K562 (cell line): ENCODE measurements at regions not wholly inside any gene's neighbourhood (a gene's known extent, or its start where the extent isn't known, plus 50 kb on each side); places are given as distances from the start of the nearest gene placed in this dataset.

Experiments used
- ATAC-seq: fragments of 200-7000 bp; cut with Tn5 transposase; 3 replicates; pipeline ENCODE4 v1.9.1; 2020; ENCODE audit warnings: moderate library complexity
- BruUV-seq: library from RNA; stranded (reverse); fragments of 400-500 nt; replicated peaks from 2 replicates; lab custom pipeline; 2021; lab: Mats Ljungman, UMichigan
- CTCF ChIA-PET: fragments of 300-600 bp; formaldehyde crosslinking; extraction: SDS; loops from one replicate; lab custom pipeline; 2021; ENCODE audit warnings: low intra/inter-chr PET ratio; lab: Yijun Ruan, JAX
- POLR2A ChIA-PET: fragments of 300-600, 350-650 bp; sonication (Branson Sonifier 250); formaldehyde crosslinking; extraction: SDS; loops from one replicate; lab custom pipeline; 2021; ENCODE audit warnings: antibody characterized with exemption, inconsistent platforms; lab: Yijun Ruan, JAX
- DNase-seq, 4 experiments: peaks; one replicate each; pipeline versions ENCODE4 v3.0.0 to v3.0.0-alpha.2; 2011 to 2018; ENCODE audit warnings: low spot score in 3 of 4, mixed read lengths in 3 of 4; ENCODE audit errors: extremely low read depth in 1 of 4
- FAIRE-seq: peaks from 2 replicates; lab custom pipeline; 2011; peaks lifted over from hg19 to GRCh38; lab: Jason Lieb, UNC
- H2AFZ ChIP-seq: 2 replicates; pipeline ENCODE4 v1.6.0; 2011; ENCODE audit warnings: low read depth, low read length, control low read depth, inconsistent platforms
- H3K27ac ChIP-seq: fragments of 200-600 bp; 3 replicates; pipeline ENCODE4 v1.8.0; 2011; ENCODE audit warnings: low read depth, mild to moderate bottlenecking, control low read depth, inconsistent platforms, low read length, moderate library complexity, mixed read lengths; ENCODE audit errors: extremely low read depth
- H3K27me3 ChIP-seq, 2 experiments: fragments of 300-600 bp in 1 of 2; 2 replicates in 1 of 2; 3 replicates in 1 of 2; pipeline versions ENCODE4 v1.6.0 to v1.8.0; 2011; ENCODE audit warnings: inconsistent platforms in 2 of 2, low read length in 2 of 2, mild to moderate bottlenecking in 1 of 2, mixed read lengths in 1 of 2, moderate library complexity in 1 of 2; ENCODE audit not compliant: control insufficient read depth in 2 of 2, insufficient read depth in 2 of 2
- H3K36me3 ChIP-seq: fragments of 300-600 bp; 3 replicates; pipeline ENCODE4 v1.8.0; 2011; ENCODE audit warnings: mild to moderate bottlenecking, low read length, inconsistent platforms; ENCODE audit not compliant: control insufficient read depth, insufficient read depth
- H3K4me1 ChIP-seq, 2 experiments: fragments of 200-600 bp in 1 of 2; replicated peaks in 1 of 2; 2 replicates in 1 of 2; 3 replicates in 1 of 2; pipeline versions ENCODE4 v1.5.1 to v1.8.0; 2011; ENCODE audit warnings: inconsistent platforms in 2 of 2, low read length in 2 of 2, mild to moderate bottlenecking in 1 of 2, mixed read lengths in 1 of 2, moderate library complexity in 1 of 2; ENCODE audit not compliant: control insufficient read depth in 2 of 2, insufficient read depth in 2 of 2
- H3K4me2 ChIP-seq: 2 replicates; pipeline ENCODE4 v1.6.1; 2011; ENCODE audit warnings: low read length, control low read depth, inconsistent platforms, mixed read lengths; ENCODE audit not compliant: insufficient read depth
- H3K4me3 ChIP-seq: fragments of 200-600 bp; sonication (generic), shearing (Covaris generic); 2 replicates; pipeline ENCODE4 v1.5.1; 2016; ENCODE audit warnings: control low read depth, inconsistent platforms
- H3K79me2 ChIP-seq: fragments of 200-600 bp; 3 replicates; pipeline ENCODE4 v1.8.0; 2011; ENCODE audit warnings: low read length, inconsistent platforms; ENCODE audit not compliant: control insufficient read depth, insufficient read depth
- H3K9ac ChIP-seq, 2 experiments: 2 replicates each; pipeline versions ENCODE4 v1.6.0 to v1.6.1; 2011; ENCODE audit warnings: low read depth in 2 of 2, low read length in 2 of 2, control low read depth in 1 of 2, inconsistent platforms in 1 of 2, mild to moderate bottlenecking in 1 of 2, mixed read lengths in 1 of 2; ENCODE audit not compliant: insufficient read depth in 1 of 2
- H3K9me1 ChIP-seq: one replicate; pipeline ENCODE4 v1.6.0; 2011; ENCODE audit warnings: inconsistent platforms, mild to moderate bottlenecking, low read length, moderate library complexity; ENCODE audit not compliant: control insufficient read depth, insufficient read depth
- H3K9me3 ChIP-seq: replicated peaks from 2 replicates; pipeline ENCODE4 v1.5.1; 2011; ENCODE audit warnings: low read depth, low read length, inconsistent platforms; ENCODE audit not compliant: control insufficient read depth, insufficient read depth
- H4K20me1 ChIP-seq: replicated peaks from 2 replicates; pipeline ENCODE4 v1.6.1; 2011; ENCODE audit warnings: low read length, inconsistent platforms, mixed read lengths; ENCODE audit not compliant: control insufficient read depth, insufficient read depth
- EGR1 ChIP-seq: fragments of 450-650 bp; conservative IDR thresholded peaks from 2 replicates; pipeline ENCODE4 v1.6.1; 2017; ENCODE audit warnings: mild to moderate bottlenecking
- EHMT2 ChIP-seq: fragments of 450-650 bp; IDR thresholded peaks from 2 replicates; pipeline ENCODE4 v1.6.1; 2018; ENCODE audit warnings: antibody characterized with exemption
- IFI16 ChIP-seq: fragments of 250-450 bp; sonication (Bioruptor Pico); IDR thresholded peaks from 2 replicates; pipeline ENCODE4 v2.1.2; 2022; ENCODE audit warnings: mild to moderate bottlenecking, inconsistent platforms
- KLF16 ChIP-seq: IDR thresholded peaks from 2 replicates; pipeline ENCODE4 v1.6.1; 2016; ENCODE audit warnings: antibody characterized with exemption
- MYC ChIP-seq, 2 experiments: fragments of 250-450 bp in 1 of 2; sonication (Bioruptor Pico) in 1 of 2; IDR thresholded peaks; 2 replicates each; pipeline versions ENCODE4 v1.5.1 to v1.6.1; 2012 to 2021; ENCODE audit warnings: low read depth in 2 of 2, borderline replicate concordance in 1 of 2, improper control_type of control experiment in 1 of 2, low read length in 1 of 2, mild to moderate bottlenecking in 1 of 2, moderate library complexity in 1 of 2
- NFXL1 ChIP-seq: fragments of 450-650 bp; formaldehyde crosslinking; IDR thresholded peaks from 2 replicates; pipeline ENCODE4 v1.4.0; 2021; ENCODE audit warnings: mild to moderate bottlenecking
- PML ChIP-seq: IDR thresholded peaks from 2 replicates; pipeline ENCODE4 v1.6.1; 2012; ENCODE audit warnings: low read length, inconsistent platforms
- SAFB ChIP-seq: fragments of 200-400 bp; formaldehyde crosslinking; IDR thresholded peaks from 2 replicates; pipeline ENCODE4 v1.6.1; 2017; ENCODE audit warnings: low read depth, low read length, borderline replicate concordance
- TCF7 ChIP-seq: sonication (generic); IDR thresholded peaks from 2 replicates; pipeline ENCODE4 v1.6.1; 2016; ENCODE audit warnings: antibody characterized with exemption, borderline replicate concordance
- ZNF449 ChIP-seq: fragments of 250-450 bp; sonication (Bioruptor Pico); IDR thresholded peaks from 2 replicates; pipeline ENCODE4 v1.8.0; 2022; ENCODE audit warnings: moderate library complexity, mild to moderate bottlenecking, inconsistent platforms
- WGBS: fragments of 100-300 bp; shearing (Covaris generic); methylation state at CpG from one replicate; pipeline ENCODE4 v1.1.6; 2016; ENCODE audit warnings: low coverage, mixed read lengths; ENCODE audit not compliant: insufficient coverage; ENCODE audit errors: missing lambda C conversion rate; 5-methylcytosine and 5-hydroxymethylcytosine counted together
- in situ Hi-C: fragments of 300-500 bp; cut with MboI; formaldehyde crosslinking; loops from 4 replicates; pipeline ENCODE4 v1.15.0; 2018; ENCODE audit warnings: inconsistent platforms, mixed read lengths
- intact Hi-C: fragments of 100-400 bp; cut with micrococcal nuclease; formaldehyde crosslinking; loops from 2 replicates; pipeline ENCODE4 v1.14.2; 2022
- TF ChIP-seq, protein P1 (sequence below), 3 experiments: IDR thresholded peaks in 2 of 3; conservative IDR thresholded peaks in 1 of 3; 2 replicates each; pipeline ENCODE4 v1.5.1; 2011 to 2012; ENCODE audit warnings: low read length in 3 of 3, mild to moderate bottlenecking in 3 of 3, control low read depth in 2 of 3, improper control_type of control experiment in 1 of 3, inconsistent platforms in 1 of 3, low read depth in 1 of 3, mixed read lengths in 1 of 3, moderate library complexity in 1 of 3; ENCODE audit not compliant: insufficient read depth in 2 of 3

- TF ChIP-seq, protein P1, sequence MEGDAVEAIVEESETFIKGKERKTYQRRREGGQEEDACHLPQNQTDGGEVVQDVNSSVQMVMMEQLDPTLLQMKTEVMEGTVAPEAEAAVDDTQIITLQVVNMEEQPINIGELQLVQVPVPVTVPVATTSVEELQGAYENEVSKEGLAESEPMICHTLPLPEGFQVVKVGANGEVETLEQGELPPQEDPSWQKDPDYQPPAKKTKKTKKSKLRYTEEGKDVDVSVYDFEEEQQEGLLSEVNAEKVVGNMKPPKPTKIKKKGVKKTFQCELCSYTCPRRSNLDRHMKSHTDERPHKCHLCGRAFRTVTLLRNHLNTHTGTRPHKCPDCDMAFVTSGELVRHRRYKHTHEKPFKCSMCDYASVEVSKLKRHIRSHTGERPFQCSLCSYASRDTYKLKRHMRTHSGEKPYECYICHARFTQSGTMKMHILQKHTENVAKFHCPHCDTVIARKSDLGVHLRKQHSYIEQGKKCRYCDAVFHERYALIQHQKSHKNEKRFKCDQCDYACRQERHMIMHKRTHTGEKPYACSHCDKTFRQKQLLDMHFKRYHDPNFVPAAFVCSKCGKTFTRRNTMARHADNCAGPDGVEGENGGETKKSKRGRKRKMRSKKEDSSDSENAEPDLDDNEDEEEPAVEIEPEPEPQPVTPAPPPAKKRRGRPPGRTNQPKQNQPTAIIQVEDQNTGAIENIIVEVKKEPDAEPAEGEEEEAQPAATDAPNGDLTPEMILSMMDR (IDR thresholded peaks at IDR 0.05 in 2 of 3, conservative IDR thresholded peaks at IDR 0.05 in 1 of 3; ENCODE audit: insufficient read depth in 2 of 3, low read depth in 1 of 3, low read length in 3 of 3), result peak; percentile 79 to 95 (median 85)
- TF ChIP-seq NFXL1 (CRISPR knock-in tag), result no peak
- TF ChIP-seq PML, result no peak
- TF ChIP-seq MYC (IDR thresholded peaks at IDR 0.05; ENCODE audit: low read depth, low read length), result peak; percentile 77
- no peak for TF ChIP-seq MYC (CRISPR knock-in tag; IDR thresholded peaks at IDR 0.05; ENCODE audit: borderline replicate concordance, low read depth)
- 0 out of 2 replicates have a peak, but pooled peaks have one; percentile 45 for TF ChIP-seq EGR1
- no peak for TF ChIP-seq TCF7
- TF ChIP-seq SAFB, result 0 out of 2 replicates have a peak, but pooled peaks have one; percentile 30
- TF ChIP-seq KLF16, result 0 out of 2 replicates have a peak, but pooled peaks have one; percentile 13
Observed at GRCh38 chr16:5490499-5490898, 392.9 kb upstream of the EEF2KMT start (continued).

DNA sequence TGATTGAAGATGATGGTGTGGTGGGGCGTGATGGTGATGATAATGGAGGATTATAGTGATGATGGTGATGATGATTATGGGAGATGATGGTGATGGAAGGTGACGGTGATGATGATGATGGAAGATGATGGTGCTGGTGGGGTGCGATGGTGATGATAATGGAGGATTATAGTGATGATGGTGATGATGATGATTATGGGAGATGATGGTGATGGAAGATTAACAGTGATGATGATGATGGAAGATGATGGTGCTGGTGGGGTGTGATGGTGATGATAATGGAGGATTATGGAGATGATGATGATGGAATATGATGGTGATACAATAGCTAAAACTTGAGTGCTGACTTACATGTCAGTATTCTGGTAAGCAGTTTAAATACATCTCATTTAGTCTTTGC, 391.0 kb upstream of the EEF2KMT start:
- Histone ChIP-seq H3K4me1 (peaks cover 0 to 3% of the 10 kb centered on the region in 2 experiments; a peak in 1 of 5 replicates), H3K36me3 (no peaks in the 10 kb centered on the region), H4K20me1 (0 out of 2 replicates have a peak, but pooled peaks cover 3% of the 10 kb centered on the region), H2AFZ (no peak overlapping the region), H3K9me3 (no peaks in the 10 kb centered on the region), H3K9ac (no peak overlapping the region), H3K79me2 (no peaks in the 10 kb centered on the region), H3K9me1 (no peaks in the 10 kb centered on the region), H3K4me3 (no peak overlapping the region), H3K4me2 (no peak overlapping the region), H3K27ac (no peak overlapping the region), H3K27me3 (no peaks in the 10 kb centered on the region; a peak in 1 of 5 replicates)
- POLR2A ChIA-PET, result no interaction called here
- no peak for DNase-seq
- CTCF ChIA-PET, result no interaction called here
- ATAC-seq, result no peak
- BruUV-seq, result no TSS peak
- in situ Hi-C loops, result loop anchor here (25.0 kb wide), 1 partner anchor 251 kb away; no protein-coding TSS in a partner anchor
- intact Hi-C loops, result no loop called here
- TF ChIP-seq EHMT2 (no peak), ZNF449 (CRISPR knock-in tag) (no peak), IFI16 (no peak)
- WGBS, result 0% methylated on average over 2 of the region's 3 CpGs
- no peak for FAIRE-seq
